ENCODE measurements at regions not wholly inside any gene's neighbourhood (a gene's known extent, or its start where the extent isn't known, plus 50 kb on each side); places are given as distances from the start of the nearest gene placed in this dataset.
"Not testable (repeated sequence)": the region's sequence is repeated elsewhere in the genome, so short reads cannot be mapped to it uniquely, and the experiment has no call there.

DNA sequence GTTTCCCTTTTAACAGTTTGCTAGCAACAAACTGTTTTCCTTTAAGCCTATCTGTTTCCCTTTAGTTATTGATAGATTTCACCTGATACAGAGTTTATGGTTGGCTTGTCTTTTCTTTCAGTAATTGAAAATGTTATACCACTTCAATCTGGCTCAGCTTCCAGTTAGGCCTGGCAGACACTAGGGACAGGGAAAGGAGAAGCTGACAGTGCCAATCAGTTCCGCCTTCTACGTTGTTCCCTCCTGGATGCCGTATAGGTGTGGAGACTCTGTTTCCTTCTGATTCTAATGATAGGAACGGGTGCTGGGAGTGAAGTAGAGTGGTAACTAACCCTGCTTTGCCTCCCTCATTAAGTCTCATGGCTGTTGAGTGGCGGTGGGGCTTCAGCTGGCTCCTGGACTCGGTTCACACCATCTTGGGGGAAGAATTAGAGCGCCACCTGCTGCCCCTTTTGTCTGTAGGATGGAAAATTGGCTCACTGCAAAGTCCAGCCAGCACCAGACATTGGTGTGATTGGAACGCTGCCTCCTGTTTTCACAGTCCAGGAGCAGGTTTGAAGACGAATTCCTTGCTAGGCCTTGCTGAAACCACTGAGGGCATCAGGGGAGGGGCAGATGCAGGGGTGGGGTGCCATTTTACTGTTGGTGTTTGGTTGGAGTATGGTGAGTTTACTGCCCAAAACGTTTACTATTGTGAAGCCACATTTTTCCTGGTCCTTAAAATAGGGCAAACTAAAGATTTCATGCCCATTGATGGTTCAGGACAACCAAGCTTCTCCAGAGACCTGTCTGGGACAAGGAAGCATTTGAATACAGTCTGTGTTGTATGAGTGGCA is 1729.5 kb downstream of the GRIK2 start:
- no peak for DNase-seq

DNA sequence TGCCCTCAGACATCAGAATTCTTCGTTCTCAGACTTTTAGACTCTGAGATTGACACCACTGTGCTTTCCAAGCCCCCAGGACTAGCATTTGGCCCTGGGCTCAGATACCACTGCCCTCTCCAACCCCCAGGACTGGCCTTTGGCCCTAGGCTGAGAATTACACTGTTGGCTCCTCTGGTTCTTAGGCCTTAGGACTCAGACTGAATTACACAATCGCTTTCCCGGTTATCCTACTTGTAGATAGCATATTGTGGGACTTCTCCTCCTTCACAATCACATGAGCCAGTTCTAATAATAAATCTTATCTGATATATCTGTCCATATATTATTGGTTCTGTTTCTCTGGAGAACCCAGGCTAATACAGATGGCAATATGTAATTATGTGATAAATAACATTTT is 1725.5 kb downstream of the GRIK2 start:
- DNase-seq, result no peak

DNA sequence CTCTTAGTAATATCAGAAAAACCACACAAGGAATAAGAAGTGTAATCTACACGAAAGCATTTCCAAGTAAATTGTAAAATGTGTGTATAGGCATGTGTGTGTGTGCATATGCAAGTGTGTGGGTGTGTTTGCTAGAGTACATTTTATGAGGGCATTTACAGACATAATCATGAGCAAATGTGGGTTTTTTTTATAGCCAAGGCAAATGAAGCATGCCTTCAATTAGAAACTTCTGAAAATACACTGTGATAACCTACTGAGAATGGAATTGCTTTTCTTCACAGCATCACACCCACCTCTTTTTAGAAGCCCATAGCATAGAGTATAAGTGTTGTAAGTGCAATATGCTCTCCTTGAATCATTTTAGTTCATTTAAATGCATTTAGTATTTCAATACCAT is 1721.1 kb downstream of the GRIK2 start:
- DNase-seq, result no peak

DNA sequence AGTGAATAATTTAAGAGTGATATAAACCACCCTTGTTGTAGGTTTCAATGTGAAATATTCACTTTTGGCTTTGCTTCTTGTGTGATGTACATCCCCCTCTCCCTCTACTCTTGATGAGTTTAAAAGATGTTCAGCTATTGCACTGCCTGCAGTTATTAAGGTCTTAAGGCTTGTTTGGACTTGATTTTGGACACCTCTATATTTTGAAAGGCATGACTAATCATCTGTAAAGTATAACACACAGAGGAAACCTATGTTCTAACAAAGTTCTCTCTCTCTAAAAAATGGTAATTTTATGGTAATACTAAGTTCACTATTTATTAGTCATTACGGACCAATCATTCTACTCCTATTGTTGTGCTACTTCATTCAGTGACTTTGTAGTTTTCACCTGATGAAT is 1719.9 kb downstream of the GRIK2 start:
- DNase-seq, result no peak

DNA sequence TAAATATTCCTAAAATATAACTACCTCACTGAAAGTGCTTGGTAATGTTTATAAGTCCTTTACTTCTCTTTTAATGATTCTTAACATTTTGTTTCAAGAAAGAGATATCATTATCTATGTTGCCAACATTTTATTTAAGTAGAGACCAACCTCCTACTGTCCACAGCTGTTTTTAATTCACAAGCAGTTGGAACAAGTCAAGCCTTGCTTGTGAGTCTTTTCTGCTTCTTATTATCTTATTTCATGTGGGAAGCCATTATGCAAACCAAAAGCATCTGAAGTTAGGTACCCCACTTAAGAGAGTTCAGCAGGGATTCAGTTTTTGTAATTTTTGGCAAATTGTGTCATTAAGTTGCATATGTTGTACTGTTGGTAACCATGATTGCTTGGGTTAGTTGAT is 1714.5 kb downstream of the GRIK2 start:
- DNase-seq, result no peak

DNA sequence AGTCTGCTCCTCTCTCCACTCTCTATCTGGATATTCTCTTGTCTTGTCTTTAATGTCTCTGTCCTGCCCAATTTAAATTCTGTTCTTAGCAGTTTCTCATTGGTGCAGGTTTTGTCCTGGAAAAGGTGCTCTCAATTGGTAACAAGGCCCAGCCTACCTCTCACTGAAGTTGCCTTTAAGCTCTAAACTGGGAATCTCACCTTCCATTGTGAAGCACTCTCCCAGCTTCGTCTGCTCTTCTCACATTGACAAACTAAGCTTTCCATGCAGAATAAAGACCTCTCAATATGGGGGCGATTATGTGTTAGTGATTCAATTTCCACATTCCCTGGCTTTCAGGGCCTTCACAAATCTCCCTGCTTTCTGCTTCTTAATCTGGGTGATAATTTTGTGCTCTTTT is 1712.2 kb downstream of the GRIK2 start:
- DNase-seq, result no peak

DNA sequence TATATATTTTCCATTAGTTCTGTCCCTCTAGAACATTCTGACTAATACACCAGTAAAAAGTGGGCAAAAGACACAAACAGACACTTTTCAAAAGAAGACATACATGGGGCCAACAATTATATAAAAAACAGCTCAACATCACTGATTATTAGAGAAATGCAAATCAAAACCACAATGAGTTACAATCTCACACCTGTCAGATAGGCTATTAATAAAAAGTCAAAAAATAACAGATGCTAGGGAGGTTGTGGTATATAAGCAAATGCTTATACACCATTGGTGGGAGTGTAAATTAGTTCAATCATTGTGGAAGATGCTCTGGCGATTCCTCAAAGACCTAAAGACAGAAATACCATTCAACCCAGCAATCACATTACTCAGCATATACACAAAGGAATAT is 1707.8 kb downstream of the GRIK2 start:
- no peak for DNase-seq

DNA sequence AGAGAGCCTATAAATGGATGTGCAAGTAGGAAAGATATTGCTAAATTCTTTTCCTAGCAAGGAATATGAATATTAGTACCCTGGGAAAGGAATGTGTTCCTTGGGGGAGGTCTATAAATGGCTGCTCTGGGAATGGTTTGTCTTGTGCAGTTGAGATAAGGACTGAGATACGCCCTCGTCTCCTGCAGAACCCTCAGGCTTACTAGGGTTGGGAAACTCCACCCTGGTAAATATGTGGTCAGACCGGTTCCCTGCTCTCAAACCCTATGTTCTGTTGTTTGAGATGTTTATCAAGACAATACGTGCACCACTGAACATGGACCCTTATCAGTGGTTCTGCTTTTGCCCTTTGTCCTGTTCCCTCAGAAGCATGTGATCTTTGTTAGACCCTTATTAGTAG is 1698.9 kb downstream of the GRIK2 start:
- DNase-seq, result not testable (repeated sequence)

DNA sequence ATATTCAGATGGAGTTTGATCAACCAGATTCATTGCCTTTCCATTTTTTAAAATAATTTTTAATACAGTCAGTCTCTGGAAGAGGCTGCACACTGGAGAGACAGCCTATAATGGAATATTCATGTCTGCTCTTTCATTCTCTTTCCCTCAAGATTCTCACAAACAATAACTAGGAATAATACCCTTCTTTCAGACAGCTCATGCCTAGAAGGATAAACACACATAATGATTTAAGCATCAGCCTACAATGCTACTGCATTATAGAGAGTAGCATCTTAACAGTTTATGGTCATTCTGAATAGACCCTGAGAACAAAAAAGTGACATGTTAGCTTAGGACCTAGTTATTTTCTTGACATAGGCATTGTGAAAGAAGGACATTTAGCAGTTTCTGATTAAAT is 1692.3 kb downstream of the GRIK2 start:
- no peak for DNase-seq

DNA sequence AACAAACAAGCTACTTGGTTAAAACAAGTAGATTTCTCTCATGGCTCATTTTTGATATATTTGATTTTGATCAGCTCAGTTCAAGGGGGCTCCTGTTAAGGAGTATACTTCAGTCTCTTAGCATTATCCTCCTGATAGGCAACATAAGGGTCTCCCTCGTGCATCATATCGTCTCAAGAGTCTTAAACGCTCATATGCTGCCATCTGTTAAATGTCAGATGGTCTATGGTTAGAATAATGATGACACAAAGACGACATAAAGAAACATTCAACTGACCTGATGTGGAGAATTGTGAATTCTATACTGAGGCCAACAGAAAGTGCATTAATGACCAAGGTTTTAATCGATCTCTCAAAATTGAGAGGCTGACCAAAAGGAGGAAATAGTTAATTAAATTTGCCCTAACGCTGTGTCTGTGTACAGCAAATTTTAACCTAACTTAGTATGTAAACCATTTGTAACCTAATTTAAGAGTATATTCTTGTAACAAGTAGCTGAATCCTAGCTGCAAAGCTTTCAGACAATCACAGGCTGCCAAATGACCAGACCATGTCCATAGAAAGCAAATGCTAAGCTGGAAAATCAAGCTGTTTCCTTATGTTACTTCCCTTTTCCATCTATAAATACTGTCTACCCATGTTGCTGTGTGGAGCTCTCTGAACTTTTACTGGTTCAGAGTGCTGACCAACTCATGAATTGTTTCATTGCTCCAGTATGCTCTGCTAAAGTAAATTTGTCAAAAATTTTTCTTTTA is 1688.5 kb downstream of the GRIK2 start:
- no peak for DNase-seq

DNA sequence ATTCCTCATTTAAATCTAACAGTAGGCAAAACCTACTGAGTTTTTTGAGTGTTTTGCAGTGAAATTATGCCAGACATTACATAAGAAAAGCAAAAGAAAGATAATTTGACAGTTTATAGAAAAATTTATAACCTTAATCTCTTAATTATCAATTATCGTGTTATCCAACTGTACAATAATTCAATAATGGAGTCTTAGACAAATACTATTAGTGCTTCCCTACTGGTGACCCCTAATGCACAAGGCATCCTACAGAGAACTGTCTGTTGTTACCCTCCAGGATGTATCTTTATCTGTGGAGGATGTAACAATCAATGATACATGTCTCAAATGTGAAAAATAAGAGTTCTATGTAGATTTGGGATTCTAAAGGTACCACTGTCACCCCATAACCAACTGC is 1687.6 kb downstream of the GRIK2 start:
- no peak for DNase-seq

DNA sequence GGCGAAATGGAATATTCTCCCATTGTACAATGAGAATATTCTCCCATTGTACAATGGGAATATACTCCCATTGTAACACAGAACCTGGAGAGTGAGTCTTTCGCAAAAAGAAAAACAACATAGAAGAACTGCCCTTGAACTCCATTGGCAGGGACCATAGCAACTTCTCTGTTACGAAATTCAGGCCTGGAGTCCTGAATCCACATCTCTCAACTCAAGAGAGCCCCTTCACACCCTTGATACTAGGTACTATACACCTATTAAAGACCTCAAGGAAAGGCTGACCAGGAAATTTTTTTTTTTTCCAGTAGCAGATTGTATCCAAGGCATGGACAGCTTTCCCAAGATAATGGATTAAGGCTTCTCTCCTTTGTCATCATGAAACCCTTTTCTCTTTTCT is 1687.0 kb downstream of the GRIK2 start:
- no peak for DNase-seq

DNA sequence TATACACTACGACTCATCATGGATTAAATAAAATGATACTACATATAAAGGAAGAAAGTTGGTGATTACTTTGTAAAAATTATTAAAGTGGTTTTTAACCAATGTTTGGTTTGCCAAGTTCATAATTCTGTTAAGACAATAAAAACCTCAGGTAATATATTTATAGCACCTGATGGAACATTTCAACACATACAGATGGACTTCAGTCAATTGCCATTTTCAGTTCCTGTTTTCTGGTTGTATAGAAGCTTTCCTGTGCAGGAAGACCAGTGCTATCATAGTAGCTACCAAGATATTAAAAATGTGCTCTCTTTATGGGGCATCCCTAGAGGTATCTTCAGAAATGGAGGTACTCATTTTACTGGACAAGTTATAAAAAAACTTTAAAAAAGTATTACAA is 1686.4 kb downstream of the GRIK2 start:
- DNase-seq, result no peak

DNA sequence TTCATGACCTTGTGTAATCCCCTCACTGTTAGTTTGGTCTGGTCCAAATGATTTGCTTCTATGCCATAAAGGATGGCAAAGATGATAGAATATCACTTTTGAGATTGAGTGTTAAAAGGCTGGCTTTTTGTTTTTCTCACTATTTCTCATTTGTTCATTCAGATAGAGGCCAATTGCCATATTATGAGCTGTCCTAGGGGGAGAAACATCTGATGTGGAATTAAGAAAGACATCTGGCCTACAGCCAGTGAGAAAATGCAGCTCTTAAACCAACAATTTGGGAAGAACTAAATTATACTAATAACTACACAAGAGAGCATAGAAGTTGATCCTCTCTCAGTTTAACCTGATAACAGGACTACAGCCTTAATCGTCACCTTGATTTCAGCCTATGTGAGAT is 1668.6 kb downstream of the GRIK2 start:
- DNase-seq, result no peak

DNA sequence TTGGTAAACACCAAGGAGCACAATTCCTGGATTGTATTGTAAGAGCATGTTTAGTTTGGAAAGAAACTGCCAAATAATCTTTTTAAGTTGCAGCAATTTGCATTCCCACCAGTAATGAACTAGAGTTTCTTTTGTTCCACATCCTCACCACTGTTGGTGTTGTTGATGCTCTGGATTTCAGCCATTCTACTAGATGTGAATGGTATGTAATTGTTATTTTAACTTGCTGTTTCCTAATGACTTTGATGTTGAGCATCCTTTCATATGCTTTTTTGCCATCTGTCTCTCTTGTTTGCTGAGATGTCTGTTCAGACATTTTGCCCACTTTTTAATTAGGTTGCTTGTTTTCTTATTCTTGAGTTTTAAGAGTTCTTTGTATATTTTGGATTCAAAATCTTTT is 1654.1 kb downstream of the GRIK2 start:
- DNase-seq, result no peak

DNA sequence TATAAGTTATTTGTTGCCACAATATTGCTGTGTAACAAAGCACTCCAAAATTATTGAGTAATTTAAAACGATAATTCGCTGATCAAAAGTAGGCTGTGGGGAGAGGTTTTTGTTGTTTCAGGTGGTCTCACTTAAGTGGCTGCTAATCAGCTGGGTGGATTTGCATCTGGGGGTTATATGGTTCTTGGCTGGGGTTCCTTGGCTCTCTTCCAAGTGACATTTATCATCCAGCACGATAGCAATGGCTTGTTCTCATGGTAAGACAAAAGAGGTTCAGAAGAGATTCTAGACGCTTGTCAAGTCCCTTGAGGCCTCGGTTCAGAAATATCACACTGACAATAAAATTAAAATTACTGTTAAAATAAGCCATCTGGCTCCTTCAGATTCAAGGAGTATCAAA is 1648.8 kb downstream of the GRIK2 start:
- DNase-seq, result no peak

DNA sequence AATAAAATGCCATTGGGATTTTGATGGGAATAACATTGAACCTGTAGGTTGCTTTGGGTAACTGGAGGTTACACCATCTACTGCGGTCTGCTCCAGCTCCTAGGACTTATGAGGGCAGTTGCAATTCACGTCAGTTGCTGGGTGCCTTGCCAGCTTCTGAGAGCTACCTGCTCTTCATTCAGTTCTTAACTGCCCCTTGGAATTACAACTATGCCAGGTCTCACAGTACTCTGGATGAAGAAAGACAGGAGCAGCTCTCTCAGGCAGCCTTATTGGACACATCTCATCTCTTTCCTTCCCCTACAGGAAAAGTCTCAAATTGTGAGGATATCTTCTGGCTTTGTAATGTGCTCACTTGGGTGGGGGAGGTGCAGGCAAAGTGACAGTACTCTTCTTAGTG is 1643.3 kb downstream of the GRIK2 start:
- DNase-seq, result no peak

DNA sequence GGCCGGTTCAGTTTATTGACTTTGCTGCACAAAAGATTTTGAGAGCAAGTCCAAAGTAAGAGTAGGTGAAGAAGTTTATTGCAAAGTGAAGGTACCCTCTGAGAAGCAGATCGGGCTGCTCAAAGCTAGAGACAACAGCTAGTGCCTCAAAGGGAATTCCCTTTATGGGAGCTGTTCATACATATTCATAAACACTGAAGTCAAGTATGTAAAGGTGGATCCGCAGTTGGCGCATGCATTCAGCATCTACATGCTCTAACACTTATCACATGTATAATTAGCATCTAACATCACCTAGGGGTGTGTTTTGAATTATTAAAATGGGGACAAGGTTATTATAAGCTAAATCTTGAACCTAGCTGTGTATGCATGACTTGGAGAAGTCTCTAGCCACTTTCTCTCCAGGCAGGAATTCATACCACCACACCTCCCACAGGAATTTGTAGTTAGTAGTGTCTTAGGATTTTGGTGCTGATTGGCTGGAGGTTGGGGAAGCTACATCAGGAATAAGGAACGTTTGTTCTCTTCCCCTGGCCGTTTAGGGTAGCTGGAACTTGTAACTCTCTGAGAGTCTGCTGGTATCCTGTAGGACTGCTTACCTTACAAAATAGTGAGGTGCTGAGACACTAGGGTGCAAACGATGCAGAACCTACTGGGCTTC is 1633.9 kb downstream of the GRIK2 start:
- DNase-seq, result no peak

DNA sequence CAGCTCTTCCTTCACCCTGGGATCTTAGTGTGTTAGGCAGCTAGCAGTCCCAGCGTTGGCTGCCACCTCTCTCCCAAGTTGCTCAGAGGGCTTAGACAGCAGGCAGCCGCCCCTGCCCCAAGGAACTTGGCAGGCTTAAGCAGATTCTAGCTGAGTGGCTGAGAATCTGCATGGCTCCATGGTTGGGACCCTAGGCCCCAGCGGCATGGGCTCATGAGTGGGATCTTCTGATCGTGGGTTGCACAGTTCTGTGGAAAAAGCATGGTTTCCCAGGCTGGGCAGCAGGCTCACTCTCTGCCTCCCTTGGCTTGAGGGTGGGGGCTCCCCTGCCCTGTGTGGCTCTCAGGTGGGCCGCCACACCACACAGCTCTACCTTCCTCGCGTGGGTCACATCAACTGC is 1624.9 kb downstream of the GRIK2 start:
- no peak for DNase-seq

DNA sequence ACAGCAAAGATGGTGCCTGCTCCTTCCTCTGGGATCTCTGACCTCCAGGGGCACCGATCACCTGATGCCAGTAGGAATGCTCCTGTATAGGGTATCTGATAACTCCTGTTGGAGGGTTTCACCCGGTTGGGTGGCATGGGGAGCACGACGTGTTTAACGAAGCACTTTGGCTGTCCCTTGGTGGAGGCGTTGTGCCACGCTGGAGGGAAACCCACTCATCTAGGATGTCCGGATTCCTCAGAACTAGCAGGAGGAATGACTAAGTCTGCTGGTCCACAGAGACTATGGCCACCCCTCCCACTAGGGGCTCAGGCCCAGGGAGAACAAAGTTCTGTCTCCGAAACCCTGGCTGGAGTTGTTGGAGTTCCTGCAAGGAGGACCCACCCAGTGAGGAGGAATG is 1624.4 kb downstream of the GRIK2 start:
- no peak for DNase-seq

DNA sequence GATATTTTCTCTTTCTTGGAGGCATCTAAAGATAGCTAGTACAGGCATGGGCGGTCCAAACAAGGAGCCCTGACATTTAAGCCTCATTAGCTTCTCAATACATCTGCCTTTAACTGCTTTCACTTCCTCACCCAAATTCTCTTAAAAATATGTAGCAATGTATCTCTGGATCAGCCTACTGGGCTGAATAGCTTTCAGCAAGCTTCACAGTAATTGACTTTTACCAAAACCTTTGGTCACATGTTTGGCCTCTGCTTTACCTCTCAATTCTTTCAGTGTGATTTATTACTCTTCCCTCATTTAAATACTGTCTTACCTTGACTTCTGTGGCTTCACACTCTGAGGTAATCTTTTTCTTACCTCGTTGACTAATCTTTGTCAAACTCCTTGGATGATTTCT is 1618.1 kb downstream of the GRIK2 start:
- no peak for DNase-seq

DNA sequence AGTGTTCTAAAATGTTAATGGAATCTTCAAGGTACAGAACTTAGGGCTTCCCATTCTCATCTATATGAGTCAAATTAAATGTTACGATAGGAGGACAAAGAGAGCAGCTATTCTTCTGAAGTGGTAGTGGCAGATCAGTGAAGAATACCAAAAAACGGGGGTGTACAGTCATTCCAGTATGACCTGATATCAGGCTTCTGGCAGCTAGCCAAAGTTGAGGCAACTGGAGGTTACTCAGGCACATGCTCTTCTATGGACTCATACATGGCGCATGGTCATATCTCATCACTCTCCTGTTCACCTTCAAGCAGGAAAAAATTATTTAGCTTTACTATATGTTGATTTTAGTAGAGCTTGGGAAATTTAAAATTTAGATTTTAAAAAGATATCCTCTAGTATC is 1608.8 kb downstream of the GRIK2 start:
- no peak for DNase-seq

DNA sequence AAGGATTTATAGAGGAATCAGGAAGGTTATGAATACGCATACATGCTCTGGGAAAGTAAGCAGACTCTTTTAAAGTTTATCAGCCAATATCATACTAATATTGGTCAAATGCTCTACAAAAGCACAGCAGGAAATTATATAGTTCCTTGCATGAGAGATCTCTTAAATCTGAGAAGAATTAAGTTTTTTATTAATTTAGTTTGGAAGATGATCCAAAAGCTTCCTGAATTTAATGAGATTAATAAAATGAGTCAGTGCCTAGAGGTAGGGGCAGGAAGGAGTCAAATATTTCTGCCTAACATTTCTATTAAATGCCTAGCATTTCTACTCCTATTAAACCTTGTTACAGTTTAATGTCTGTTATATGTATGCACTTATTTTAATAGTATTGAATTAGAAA is 1608.2 kb downstream of the GRIK2 start:
- no peak for DNase-seq

DNA sequence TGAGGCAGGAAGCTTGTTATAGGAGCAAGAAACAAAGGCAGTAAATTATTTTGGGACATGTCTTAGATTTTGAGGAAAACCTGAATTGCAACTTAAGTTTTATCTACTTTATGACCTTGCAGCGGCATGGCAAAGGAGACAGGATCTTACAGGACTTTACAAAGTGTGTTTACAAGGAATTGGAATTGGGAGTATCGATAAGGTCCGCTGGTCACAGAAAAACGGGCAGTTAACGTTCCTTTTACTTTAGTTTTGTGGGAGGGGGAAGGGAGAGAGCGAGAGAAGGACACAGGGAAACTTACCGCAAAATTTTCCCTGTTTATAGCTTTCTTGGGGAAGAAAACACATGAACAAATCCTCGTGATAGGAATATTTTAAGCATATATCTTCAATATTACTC is 1607.2 kb downstream of the GRIK2 start:
- DNase-seq, result no peak
